HuH-7.5 (cell line): ENCODE measurements at regions not wholly inside any gene's neighbourhood (a gene's known extent, or its start where the extent isn't known, plus 50 kb on each side); places are given as distances from the start of the nearest gene placed in this dataset.
"Not testable (repeated sequence)": the region's sequence is repeated elsewhere in the genome, so short reads cannot be mapped to it uniquely, and the experiment has no call there.

Source experiments
- DNase-seq: peaks from one replicate; pipeline ENCODE4 v3.0.0; 2011; ENCODE audit warnings: low spot score

GRCh38 chr1:47594627-47595026, 156.8 kb downstream of the FOXD2 start:
- DNase-seq = no peak

DNA sequence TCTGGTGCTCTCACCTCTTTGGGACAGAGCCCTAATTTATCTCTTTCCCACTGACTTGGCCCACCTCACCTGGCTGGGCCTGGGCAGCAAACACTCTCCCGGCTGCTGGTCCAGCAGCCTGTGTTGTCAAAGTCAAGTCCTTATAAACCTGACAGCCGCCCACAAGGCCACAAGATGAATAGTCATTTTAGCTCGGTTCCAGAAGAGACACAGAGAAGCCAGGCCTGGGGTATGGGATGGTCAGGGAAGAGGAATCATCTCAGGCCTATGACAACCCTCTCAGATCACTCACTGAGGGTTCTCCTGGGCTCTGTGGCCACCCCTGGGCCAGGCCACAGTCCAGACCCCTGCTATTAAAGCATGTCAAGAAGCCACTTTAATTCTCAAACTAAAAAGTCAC, 158.5 kb downstream of the FOXD2 start:
- DNase-seq = no peak

GRCh38 chr1:47598357-47598756, 160.5 kb downstream of the FOXD2 start:
- no peak for DNase-seq

DNA sequence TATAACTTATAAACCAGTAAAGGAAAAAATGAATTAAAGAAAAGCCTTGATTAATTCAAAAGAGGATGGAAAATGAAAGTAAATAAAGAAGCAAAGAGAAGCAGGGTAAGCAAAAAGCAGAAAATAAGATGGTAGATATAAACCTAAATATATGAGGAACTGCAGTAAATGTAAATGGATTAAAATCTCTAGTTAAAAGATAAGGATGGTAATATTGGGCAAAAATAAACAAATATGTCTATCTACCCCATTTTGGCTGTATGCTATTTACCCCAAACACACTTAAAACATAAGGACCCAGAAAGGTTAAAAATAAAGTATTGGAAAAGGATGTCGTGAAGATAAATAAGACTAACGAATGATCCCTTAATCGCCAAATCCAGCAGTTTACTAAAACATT, 161.9 kb downstream of the FOXD2 start:
- DNase-seq = no peak

DNA sequence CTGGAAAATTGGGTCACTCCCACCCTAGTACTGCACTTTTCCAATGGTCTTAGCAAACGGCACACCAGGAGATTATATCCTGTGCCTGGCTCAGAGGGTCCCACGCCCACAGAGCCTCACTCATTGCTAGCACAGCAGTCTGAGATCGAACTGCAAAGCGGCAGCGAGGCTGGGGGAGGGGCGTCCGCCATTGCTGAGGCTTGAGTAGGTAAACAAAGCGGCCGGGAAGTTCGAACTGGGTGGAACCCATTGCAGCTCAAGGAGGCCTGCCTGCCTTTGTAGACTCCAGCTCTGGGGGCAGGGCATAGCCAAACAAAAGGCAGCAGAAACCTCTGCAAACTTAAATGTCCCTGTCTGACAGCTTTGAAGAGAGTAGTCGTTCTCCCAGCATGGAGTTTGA, 164.6 kb downstream of the FOXD2 start:
- DNase-seq = not testable (repeated sequence)

- DNase-seq = not testable (repeated sequence)
Observed at GRCh38 chr1:47604869-47605268, 167.0 kb downstream of the FOXD2 start.

GRCh38 chr1:47608296-47608875, 170.5 kb downstream of the FOXD2 start:
- DNase-seq = no peak

DNA sequence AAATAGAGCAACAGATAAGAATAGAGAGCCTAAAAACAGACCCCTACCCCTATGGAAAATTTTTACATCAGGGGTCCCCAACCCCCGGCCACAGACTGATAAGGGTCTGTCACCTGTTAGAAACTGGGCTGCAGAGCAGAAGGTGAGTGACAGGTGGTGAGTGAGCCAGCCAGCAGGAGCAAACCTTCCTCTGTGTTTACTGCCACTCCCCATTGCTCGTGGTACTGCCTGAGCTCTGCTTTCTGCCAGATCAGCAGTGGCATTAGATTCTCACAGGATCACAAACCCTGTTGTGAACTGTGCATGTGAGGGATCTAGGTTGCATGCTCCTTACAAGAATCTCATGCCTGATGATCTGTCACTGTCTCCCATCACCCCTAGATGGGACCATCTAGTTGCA, 174.1 kb downstream of the FOXD2 start:
- DNase-seq = no peak

- DNase-seq = no peak
Observed at GRCh38 chr1:47612819-47613218, 175.0 kb downstream of the FOXD2 start.

DNA sequence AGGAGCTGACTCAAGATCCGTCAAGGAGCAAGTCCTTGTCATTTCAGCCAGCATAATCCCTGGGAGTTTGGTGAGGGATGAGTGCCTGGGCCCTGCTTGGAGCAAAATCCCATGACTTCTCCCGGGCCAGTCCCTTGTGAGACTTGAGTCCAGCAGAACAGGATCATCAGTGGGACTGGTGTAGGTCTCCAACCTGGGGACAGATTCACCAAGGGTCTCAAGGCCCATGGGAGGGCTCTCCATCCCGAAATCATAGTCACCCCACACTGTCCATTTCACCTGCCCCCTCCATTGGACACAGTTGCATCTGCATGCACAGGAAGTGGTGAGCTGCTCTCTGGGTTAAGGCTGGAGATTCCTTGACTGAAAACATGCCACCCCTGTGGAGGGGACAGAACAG, 178.2 kb downstream of the FOXD2 start:
- no peak for DNase-seq

- DNase-seq = no peak
Observed at GRCh38 chr1:47616906-47617305, 179.1 kb downstream of the FOXD2 start.

DNA sequence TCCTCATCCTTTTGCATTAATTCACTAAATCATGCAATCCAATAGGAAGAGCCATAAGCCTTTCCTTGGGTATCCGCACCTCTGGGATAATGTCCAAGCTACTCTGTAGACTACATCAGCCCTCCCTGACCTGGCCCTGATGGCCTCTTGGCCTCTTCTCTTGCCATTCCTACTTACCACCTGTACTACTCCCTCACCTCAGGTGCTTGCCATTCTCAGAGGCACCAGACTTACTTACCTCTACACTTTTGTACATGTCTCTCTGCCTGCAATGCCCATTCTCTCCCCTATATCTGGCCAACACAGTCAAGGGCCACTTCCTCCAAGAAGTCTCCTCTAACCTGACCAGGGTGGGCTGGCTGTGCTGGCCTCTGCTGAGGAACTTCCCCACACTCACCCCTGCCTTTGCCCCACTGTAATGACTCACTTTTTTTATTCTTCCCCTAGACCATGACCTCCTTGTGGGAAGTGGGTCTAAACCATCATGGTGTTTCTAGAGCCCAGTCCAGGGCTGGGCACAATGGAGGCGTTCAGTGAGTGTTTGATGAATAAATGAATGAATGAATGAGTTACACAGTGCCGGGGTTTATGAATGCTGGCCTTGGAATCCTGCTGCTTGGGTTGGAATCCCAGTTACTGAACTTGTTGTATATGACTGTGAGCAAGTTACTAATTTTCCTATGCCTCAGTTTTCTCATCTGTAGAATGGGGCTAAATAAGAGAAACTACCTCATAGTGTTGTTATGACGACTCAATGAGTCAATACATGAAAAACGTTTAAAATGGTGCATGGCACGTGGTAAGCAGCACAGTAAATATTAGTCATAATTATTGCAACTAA, 179.8 kb downstream of the FOXD2 start:
- DNase-seq = no peak

- DNase-seq = no peak
Observed at GRCh38 chr1:47618222-47618720, 180.4 kb downstream of the FOXD2 start.

DNA sequence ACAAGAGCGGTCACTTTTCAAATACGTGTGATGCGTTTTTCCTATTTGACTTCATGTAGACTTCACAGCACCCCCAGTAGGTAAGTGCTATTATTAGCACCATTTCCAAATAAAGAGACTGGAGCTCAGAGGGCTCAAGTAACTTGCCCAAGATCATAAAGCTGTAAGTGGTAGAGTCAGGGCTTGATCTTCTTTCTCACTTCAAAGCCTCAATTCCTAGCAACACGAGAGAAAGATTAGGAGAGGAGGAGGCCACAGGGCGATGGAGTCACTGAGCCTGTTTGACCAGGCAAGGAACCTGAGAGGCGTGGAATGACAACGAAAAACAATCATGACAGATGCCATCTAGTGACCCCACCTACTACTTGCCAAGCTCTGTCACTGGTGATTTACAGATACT, 181.0 kb downstream of the FOXD2 start:
- no peak for DNase-seq

GRCh38 chr1:47621483-47621882, 183.6 kb downstream of the FOXD2 start:
- no peak for DNase-seq

GRCh38 chr1:47621977-47622376, 184.1 kb downstream of the FOXD2 start:
- DNase-seq = no peak

GRCh38 chr1:47622776-47623556, 185.1 kb downstream of the FOXD2 start:
- no peak for DNase-seq

- DNase-seq = no peak
Observed at GRCh38 chr1:47623557-47623940, 185.7 kb downstream of the FOXD2 start.

- DNase-seq = no peak
Observed at GRCh38 chr1:47624531-47624930, 186.7 kb downstream of the FOXD2 start.

GRCh38 chr1:47627016-47627415, 189.2 kb downstream of the FOXD2 start:
- no peak for DNase-seq

DNA sequence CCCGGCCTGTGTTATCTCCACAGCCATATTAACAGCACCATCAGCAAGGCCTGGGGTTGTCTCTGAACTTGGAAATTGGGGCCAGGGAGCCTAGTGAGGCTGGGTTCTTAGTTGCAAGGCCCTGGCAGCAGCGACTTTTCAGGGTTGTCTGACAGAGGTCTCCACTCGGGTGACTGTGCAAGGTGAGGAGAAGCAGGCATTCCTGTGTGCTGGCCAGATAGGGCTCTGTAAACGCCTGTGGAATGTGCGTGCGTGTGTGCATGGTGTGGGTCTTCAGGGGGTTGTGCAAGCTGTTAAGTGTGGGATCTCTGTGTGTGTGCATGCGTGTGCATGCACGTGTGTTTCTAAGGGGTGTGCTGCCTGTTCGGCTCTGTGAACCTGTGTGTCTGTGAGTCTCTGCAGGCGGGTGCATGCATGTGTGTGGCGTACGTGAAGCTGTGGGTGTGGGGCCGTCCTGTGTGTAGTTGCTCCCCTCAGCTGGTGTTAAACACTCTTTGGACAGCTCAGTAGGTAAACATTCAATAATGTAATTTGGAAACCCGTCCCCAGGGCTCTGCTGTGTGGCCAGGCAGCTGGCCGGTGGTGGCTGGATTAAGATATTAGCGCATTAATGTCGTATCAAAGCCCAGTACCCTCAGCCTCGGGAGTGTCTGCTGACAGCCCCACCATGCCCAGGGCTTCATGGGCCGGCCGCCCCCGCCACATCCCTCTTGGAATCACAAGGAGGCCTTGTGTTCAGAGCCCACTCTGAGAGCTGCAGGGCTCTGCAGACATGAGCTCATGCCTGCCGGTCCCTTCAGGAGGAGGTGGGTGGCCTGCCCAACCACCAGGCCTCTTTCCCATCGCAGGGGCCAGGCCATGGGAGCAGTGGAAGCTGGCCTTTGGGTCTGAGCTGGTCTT, 189.9 kb downstream of the FOXD2 start:
- no peak for DNase-seq

- DNase-seq = no peak
Observed at GRCh38 chr1:47629201-47629600, 191.4 kb downstream of the FOXD2 start.
